K562 (cell line): ENCODE measurements at regions not wholly inside any gene's neighbourhood (a gene's known extent, or its start where the extent isn't known, plus 50 kb on each side); places are given as distances from the start of the nearest gene placed in this dataset.

ENCODE experiments used
- COPS2 ChIP-seq: fragments of 450-650 bp; conservative IDR thresholded peaks from 2 replicates; pipeline ENCODE4 v1.6.1; 2016; ENCODE audit warnings: mild to moderate bottlenecking, moderate library complexity
- CREB1 ChIP-seq, 2 experiments: sonication (generic) in 1 of 2; formaldehyde crosslinking in 1 of 2; IDR thresholded peaks; 2 replicates each; pipeline versions ENCODE4 v1.6.1 to v1.8.0; 2012 to 2022; ENCODE audit warnings: inconsistent platforms in 1 of 2, mild to moderate bottlenecking in 1 of 2, missing genetic modification reagents in 1 of 2, moderate library complexity in 1 of 2
- HNRNPL ChIP-seq: fragments of 200-400 bp; formaldehyde crosslinking; IDR thresholded peaks from 2 replicates; pipeline ENCODE4 v1.6.1; 2017; ENCODE audit warnings: low read depth, mild to moderate bottlenecking, low read length
- RBM34 ChIP-seq: fragments of 200-400 bp; formaldehyde crosslinking; IDR thresholded peaks from 2 replicates; pipeline ENCODE4 v1.6.1; 2018; ENCODE audit warnings: low read length, borderline replicate concordance; ENCODE audit not compliant: insufficient read depth
- RFX1 ChIP-seq: fragments of 450-650 bp; IDR thresholded peaks from 2 replicates; pipeline ENCODE4 v1.6.1; 2016; ENCODE audit warnings: mild to moderate bottlenecking, moderate library complexity
- SMAD1 ChIP-seq: fragments of 150-350 bp; IDR thresholded peaks from 2 replicates; pipeline ENCODE4 v1.6.1; 2014; ENCODE audit warnings: low read length, low read depth; ENCODE audit not compliant: partially characterized antibody
- SPI1 ChIP-seq: IDR thresholded peaks from 2 replicates; pipeline ENCODE4 v1.6.1; 2011; ENCODE audit warnings: low read depth, low read length, control low read depth, borderline replicate concordance
- ZFP36 ChIP-seq: fragments of 150-350 bp; IDR thresholded peaks from 2 replicates; pipeline ENCODE4 v1.6.1; 2018; ENCODE audit warnings: low read length, low read depth; ENCODE audit not compliant: partially characterized antibody
- ZNF239 ChIP-seq: fragments of 250-450 bp; sonication (Bioruptor Pico); IDR thresholded peaks from 2 replicates; pipeline ENCODE4 v1.4.0; 2020; ENCODE audit warnings: mild to moderate bottlenecking

DNA sequence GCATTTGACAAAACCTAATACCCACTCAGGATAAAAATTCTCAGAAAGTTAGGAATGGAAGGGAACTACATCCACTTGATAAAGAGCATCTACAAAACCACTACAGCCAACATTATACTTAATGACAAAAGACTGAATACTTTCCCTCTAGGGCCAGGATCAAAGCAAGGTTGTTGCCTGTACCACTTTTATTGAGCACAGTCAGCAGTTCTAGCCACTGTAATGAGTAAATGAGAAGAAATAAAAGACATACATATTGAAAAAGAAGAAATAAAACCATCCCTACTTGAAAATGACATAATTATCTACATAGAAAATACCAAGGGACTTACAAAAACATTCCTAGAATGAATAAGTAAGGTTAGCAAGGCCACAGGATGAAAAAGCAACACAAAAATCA is 194.8 kb upstream of the ZNF507 start:
- TF ChIP-seq RFX1 (no peak), ZFP36 (no peak), HNRNPL (no peak), SPI1 (no peak), SMAD1 (no peak), RBM34 (no peak), CREB1 (IDR thresholded peaks at IDR 0.05) (no peak), CREB1 (CRISPR knock-in tag; IDR thresholded peaks at IDR 0.05) (no peak), COPS2 (no peak), ZNF239 (CRISPR knock-in tag) (no peak)
